ENCODE measurements at regions not wholly inside any gene's neighbourhood (a gene's known extent, or its start where the extent isn't known, plus 50 kb on each side); places are given as distances from the start of the nearest gene placed in this dataset.

DNA sequence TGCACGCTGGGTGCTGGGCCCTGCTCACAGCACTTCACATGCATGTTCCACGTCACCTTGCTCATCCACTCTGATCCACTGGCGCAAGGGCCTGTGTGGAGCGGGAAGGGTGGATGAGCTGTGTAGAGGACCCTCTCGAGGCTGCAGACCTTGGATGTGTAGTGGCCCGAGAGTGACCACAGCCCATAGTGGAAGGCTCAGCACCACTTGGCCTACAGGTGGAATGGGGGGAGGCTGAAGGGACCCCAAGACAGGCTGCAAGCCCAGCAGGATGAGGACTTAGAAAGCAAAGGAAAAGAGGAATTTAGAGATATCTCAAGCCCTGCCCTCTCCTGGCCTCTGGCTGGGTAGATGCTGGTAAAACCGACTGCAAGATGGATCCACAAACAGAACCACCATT is 175.9 kb upstream of the COPS8 start:
- no peak for TF ChIP-seq CTCF (conservative IDR thresholded peaks at IDR 0.05 in 1 of 2, IDR thresholded peaks at IDR 0.05 in 1 of 2; ENCODE audit: low read depth in 1 of 2, low read length in 2 of 2)
- no peak for TF ChIP-seq EZH2 (IDR thresholded peaks at IDR 0.05; ENCODE audit: low read length, missing control alignments)

Data from fibroblast of lung (primary cell).